H1 (cell line): ENCODE measurements at regions not wholly inside any gene's neighbourhood (a gene's known extent, or its start where the extent isn't known, plus 50 kb on each side); places are given as distances from the start of the nearest gene placed in this dataset.

Source experiments
- JUND ChIP-seq: IDR thresholded peaks from 2 replicates; pipeline ENCODE4 v1.6.1; 2011; ENCODE audit warnings: mild to moderate bottlenecking, improper control_type of control experiment, low read length
- TF ChIP-seq, protein P1 (sequence below), 3 experiments: IDR thresholded peaks; 1 replicate in 2 of 3; 2 replicates in 1 of 3; pipeline versions ENCODE4 v1.5.1 to v1.6.1; 2011; ENCODE audit warnings: low read length in 3 of 3, mild to moderate bottlenecking in 3 of 3, inconsistent platforms in 2 of 3, low read depth in 1 of 3, moderate library complexity in 1 of 3; ENCODE audit not compliant: insufficient read depth in 1 of 3; ENCODE audit errors: control extremely low read depth in 1 of 3

DNA sequence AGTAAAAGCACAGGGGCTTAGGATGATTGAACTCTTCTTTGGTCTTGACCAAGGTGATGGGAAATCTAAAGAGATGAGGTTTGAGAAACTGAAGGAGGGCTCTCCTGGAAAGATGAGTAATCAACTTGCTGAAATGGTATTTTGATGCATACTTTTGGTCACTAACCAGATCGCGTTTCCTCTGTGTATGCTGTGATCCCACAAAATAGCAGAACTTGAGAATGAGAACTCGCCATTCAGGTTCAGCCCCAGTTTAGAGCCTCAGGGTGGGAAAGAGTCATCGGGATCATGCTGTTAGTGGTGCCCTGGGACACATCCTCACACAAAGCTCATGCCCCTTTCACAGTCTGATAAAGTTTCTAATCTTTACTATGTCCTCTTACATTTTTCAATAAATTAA, 488.8 kb downstream of the ETNK1 start (continued):
- TF ChIP-seq JUND = no peak
- TF ChIP-seq, protein P1, sequence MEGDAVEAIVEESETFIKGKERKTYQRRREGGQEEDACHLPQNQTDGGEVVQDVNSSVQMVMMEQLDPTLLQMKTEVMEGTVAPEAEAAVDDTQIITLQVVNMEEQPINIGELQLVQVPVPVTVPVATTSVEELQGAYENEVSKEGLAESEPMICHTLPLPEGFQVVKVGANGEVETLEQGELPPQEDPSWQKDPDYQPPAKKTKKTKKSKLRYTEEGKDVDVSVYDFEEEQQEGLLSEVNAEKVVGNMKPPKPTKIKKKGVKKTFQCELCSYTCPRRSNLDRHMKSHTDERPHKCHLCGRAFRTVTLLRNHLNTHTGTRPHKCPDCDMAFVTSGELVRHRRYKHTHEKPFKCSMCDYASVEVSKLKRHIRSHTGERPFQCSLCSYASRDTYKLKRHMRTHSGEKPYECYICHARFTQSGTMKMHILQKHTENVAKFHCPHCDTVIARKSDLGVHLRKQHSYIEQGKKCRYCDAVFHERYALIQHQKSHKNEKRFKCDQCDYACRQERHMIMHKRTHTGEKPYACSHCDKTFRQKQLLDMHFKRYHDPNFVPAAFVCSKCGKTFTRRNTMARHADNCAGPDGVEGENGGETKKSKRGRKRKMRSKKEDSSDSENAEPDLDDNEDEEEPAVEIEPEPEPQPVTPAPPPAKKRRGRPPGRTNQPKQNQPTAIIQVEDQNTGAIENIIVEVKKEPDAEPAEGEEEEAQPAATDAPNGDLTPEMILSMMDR (IDR thresholded peaks at IDR 0.05; ENCODE audit: control extremely low read depth in 1 of 3, insufficient read depth in 1 of 3, low read depth in 1 of 3, low read length in 3 of 3) = no peak
